ENCODE measurements at regions not wholly inside any gene's neighbourhood (a gene's known extent, or its start where the extent isn't known, plus 50 kb on each side); places are given as distances from the start of the nearest gene placed in this dataset.

- TF ChIP-seq EGR1 (IDR thresholded peaks at IDR 0.05) (no peak), TCF12 (IDR thresholded peaks at IDR 0.05; ENCODE audit: low read depth) (no peak)
- TF ChIP-seq, protein P1, sequence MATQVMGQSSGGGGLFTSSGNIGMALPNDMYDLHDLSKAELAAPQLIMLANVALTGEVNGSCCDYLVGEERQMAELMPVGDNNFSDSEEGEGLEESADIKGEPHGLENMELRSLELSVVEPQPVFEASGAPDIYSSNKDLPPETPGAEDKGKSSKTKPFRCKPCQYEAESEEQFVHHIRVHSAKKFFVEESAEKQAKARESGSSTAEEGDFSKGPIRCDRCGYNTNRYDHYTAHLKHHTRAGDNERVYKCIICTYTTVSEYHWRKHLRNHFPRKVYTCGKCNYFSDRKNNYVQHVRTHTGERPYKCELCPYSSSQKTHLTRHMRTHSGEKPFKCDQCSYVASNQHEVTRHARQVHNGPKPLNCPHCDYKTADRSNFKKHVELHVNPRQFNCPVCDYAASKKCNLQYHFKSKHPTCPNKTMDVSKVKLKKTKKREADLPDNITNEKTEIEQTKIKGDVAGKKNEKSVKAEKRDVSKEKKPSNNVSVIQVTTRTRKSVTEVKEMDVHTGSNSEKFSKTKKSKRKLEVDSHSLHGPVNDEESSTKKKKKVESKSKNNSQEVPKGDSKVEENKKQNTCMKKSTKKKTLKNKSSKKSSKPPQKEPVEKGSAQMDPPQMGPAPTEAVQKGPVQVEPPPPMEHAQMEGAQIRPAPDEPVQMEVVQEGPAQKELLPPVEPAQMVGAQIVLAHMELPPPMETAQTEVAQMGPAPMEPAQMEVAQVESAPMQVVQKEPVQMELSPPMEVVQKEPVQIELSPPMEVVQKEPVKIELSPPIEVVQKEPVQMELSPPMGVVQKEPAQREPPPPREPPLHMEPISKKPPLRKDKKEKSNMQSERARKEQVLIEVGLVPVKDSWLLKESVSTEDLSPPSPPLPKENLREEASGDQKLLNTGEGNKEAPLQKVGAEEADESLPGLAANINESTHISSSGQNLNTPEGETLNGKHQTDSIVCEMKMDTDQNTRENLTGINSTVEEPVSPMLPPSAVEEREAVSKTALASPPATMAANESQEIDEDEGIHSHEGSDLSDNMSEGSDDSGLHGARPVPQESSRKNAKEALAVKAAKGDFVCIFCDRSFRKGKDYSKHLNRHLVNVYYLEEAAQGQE (IDR thresholded peaks at IDR 0.05; ENCODE audit: low read depth): no peak
- TF ChIP-seq, protein P2, sequence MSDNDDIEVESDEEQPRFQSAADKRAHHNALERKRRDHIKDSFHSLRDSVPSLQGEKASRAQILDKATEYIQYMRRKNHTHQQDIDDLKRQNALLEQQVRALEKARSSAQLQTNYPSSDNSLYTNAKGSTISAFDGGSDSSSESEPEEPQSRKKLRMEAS (IDR thresholded peaks at IDR 0.05): no peak
Observed at GRCh38 chr2:54054774-54055173, 60.6 kb upstream of the ACYP2 start.
